ENCODE measurements at regions not wholly inside any gene's neighbourhood (a gene's known extent, or its start where the extent isn't known, plus 50 kb on each side); places are given as distances from the start of the nearest gene placed in this dataset.

DNA sequence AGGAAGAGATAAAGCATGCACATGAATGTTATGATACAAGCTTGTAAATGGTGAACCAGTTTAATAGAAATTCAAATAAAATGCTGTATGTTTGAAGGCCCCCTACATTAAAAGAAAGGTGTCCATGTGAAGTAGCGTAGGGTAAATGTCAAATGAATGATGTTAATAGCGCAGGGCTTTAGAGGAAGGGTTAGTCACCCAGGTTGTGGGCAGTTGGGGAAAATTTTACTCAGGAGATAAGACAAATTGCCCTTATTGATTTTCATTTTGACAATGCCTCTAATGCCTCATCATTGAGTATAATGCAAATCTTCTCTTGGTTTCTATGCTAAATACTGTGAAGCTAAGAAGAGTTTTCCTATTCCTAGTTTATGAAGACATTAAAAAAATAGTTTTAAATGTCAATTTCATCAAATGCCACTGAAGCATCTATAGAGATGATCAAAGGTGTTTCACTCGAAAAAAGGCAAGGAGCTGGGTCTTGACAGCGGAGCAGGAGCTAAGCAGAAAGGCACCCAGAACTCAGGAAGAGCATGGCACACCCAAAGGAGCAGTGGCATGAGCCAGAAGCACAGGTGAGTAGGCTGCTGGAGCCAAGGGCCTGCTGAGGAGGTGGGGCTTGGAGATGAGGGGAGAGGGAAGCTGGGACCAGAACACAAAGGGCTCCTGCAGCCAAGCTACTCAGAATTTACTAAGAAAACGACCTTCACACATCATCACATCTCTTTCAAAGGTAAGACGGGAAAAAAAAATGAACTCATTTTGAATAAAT is 129.3 kb upstream of the ACKR3 start:
- DNase-seq (ENCODE audit: low read depth in 2 of 2): no peak
- H3K4me3 ChIP-seq (replicated peaks in 1 of 2; ENCODE audit: low read depth in 2 of 2, low read length in 2 of 2): no peak overlapping the region
- TF ChIP-seq, protein P1, sequence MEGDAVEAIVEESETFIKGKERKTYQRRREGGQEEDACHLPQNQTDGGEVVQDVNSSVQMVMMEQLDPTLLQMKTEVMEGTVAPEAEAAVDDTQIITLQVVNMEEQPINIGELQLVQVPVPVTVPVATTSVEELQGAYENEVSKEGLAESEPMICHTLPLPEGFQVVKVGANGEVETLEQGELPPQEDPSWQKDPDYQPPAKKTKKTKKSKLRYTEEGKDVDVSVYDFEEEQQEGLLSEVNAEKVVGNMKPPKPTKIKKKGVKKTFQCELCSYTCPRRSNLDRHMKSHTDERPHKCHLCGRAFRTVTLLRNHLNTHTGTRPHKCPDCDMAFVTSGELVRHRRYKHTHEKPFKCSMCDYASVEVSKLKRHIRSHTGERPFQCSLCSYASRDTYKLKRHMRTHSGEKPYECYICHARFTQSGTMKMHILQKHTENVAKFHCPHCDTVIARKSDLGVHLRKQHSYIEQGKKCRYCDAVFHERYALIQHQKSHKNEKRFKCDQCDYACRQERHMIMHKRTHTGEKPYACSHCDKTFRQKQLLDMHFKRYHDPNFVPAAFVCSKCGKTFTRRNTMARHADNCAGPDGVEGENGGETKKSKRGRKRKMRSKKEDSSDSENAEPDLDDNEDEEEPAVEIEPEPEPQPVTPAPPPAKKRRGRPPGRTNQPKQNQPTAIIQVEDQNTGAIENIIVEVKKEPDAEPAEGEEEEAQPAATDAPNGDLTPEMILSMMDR (IDR thresholded peaks at IDR 0.05; ENCODE audit: low read depth, low read length): no peak

DNA sequence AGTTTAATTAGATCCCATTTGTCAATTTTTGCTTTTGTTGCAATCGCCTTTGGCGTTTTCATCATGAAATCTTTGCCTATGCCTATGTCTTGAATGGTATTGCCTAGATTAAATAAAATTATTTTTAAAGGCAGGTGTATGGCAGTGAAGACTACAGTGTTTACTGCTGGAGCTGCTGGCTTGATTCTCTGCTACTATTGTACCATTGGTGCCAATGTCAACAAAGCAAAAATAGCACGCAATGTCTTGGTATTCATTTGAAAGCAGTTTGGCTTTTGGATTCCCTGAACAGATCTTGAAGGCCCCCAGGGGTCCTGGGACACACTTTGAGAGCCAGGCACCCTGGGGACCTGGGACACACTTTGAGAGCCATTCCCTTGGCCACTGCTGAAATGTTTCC is 125.4 kb upstream of the ACKR3 start:
- TF ChIP-seq, protein P1 (IDR thresholded peaks at IDR 0.05; ENCODE audit: low read depth, low read length): no peak

DNA sequence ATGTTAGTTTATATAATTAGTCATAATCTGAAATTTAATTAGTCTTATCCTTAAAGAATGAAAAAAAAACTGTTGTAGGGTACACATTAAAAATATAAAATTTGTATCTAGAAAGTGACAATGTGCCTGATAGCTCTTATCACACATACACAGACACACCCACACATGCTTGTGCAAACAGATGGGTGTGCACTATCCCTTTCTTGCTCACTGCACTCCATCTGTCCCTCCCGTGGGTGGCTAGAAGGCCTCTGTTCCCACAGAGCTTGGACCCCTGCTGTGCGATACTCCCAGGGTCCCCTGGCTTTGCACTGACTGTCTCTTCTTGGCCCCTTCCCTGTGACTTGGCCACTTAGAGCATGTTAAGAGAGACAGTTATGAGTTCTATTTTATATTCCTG is 123.9 kb upstream of the ACKR3 start:
- TF ChIP-seq, protein P1 (IDR thresholded peaks at IDR 0.05; ENCODE audit: low read depth, low read length): no peak
- H3K4me3 ChIP-seq (replicated peaks in 1 of 2; ENCODE audit: low read depth in 2 of 2, low read length in 2 of 2): no peak overlapping the region
- DNase-seq (ENCODE audit: low read depth in 2 of 2): no peak

More for the DNA sequence above, 125.4 kb upstream of the ACKR3 start:
- no peak for DNase-seq (ENCODE audit: low read depth in 2 of 2)
- no peak overlapping the region for H3K4me3 ChIP-seq (replicated peaks in 1 of 2; ENCODE audit: low read depth in 2 of 2, low read length in 2 of 2)

- no peak overlapping the region for H3K4me3 ChIP-seq (replicated peaks in 1 of 2; ENCODE audit: low read depth in 2 of 2, low read length in 2 of 2)
- no peak for DNase-seq (ENCODE audit: low read depth in 2 of 2)
- TF ChIP-seq, protein P1 (IDR thresholded peaks at IDR 0.05; ENCODE audit: low read depth, low read length): no peak
Measured at GRCh38 chr2:236446521-236446920, 123.1 kb upstream of the ACKR3 start.

GRCh38 chr2:236449167-236449761 is 120.4 kb upstream of the ACKR3 start:
- no peak for DNase-seq (ENCODE audit: low read depth in 2 of 2)
- no peak overlapping the region for H3K4me3 ChIP-seq (replicated peaks in 1 of 2; ENCODE audit: low read depth in 2 of 2, low read length in 2 of 2)
- TF ChIP-seq, protein P1 (IDR thresholded peaks at IDR 0.05; ENCODE audit: low read depth, low read length): no peak

GRCh38 chr2:236452238-236452637 is 117.4 kb upstream of the ACKR3 start:
- no peak for DNase-seq (ENCODE audit: low read depth in 2 of 2)
- H3K4me3 ChIP-seq (replicated peaks in 1 of 2; ENCODE audit: low read depth in 2 of 2, low read length in 2 of 2): no peak overlapping the region
- TF ChIP-seq, protein P1 (IDR thresholded peaks at IDR 0.05; ENCODE audit: low read depth, low read length): no peak

All from cardiac fibroblast (primary cell).